ENCODE measurements at regions not wholly inside any gene's neighbourhood (a gene's known extent, or its start where the extent isn't known, plus 50 kb on each side); places are given as distances from the start of the nearest gene placed in this dataset.

DNA sequence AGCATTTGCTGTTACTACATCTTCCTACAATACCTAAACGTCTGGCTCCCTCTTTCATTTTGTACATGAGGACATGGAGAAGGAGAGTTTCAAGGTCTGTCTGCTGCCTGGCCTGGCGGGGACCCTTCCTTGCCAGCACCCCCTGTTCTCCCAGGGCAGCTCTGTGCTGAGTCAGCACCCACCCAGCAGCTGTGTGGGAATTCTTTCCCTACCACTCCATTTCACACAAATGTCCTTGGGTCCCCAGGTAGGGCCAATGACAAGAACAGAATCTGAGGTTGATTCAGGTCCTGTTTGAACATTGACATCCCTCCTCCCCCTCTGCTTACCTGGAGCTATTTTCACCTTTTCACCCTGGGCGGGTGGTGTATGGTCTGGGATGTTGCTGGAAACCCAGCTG lies 129.9 kb upstream of the ITGA6 start:
- TF ChIP-seq ARNTL (CRISPR knock-in tag; IDR thresholded peaks at IDR 0.05; ENCODE audit: borderline replicate concordance, low read depth) = no peak
- TF ChIP-seq GLIS3 (CRISPR knock-in tag; IDR thresholded peaks at IDR 0.05) = no peak
- TF ChIP-seq, protein P1, sequence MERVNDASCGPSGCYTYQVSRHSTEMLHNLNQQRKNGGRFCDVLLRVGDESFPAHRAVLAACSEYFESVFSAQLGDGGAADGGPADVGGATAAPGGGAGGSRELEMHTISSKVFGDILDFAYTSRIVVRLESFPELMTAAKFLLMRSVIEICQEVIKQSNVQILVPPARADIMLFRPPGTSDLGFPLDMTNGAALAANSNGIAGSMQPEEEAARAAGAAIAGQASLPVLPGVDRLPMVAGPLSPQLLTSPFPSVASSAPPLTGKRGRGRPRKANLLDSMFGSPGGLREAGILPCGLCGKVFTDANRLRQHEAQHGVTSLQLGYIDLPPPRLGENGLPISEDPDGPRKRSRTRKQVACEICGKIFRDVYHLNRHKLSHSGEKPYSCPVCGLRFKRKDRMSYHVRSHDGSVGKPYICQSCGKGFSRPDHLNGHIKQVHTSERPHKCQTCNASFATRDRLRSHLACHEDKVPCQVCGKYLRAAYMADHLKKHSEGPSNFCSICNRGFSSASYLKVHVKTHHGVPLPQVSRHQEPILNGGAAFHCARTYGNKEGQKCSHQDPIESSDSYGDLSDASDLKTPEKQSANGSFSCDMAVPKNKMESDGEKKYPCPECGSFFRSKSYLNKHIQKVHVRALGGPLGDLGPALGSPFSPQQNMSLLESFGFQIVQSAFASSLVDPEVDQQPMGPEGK (CRISPR knock-in tag; IDR thresholded peaks at IDR 0.05; ENCODE audit: borderline replicate concordance) = no peak
- no peak for TF ChIP-seq ZNF565 (CRISPR knock-in tag; conservative IDR thresholded peaks at IDR 0.05; ENCODE audit: low read depth)
- no peak for TF ChIP-seq PPARA (CRISPR knock-in tag; IDR thresholded peaks at IDR 0.05; ENCODE audit: borderline replicate concordance)
- no peak for TF ChIP-seq SNAI2 (CRISPR knock-in tag; IDR thresholded peaks at IDR 0.05)
- TF ChIP-seq, protein P2, sequence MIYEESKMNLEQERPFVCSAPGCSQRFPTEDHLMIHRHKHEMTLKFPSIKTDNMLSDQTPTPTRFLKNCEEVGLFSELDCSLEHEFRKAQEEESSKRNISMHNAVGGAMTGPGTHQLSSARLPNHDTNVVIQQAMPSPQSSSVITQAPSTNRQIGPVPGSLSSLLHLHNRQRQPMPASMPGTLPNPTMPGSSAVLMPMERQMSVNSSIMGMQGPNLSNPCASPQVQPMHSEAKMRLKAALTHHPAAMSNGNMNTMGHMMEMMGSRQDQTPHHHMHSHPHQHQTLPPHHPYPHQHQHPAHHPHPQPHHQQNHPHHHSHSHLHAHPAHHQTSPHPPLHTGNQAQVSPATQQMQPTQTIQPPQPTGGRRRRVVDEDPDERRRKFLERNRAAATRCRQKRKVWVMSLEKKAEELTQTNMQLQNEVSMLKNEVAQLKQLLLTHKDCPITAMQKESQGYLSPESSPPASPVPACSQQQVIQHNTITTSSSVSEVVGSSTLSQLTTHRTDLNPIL (CRISPR knock-in tag; IDR thresholded peaks at IDR 0.05; ENCODE audit: low read depth) = no peak
- no peak for TF ChIP-seq TOX (CRISPR knock-in tag; IDR thresholded peaks at IDR 0.05; ENCODE audit: borderline replicate concordance)

Measured in SK-N-SH treated with all-trans-retinoic acid at 6 μM for 48 hours (cell line).